Effector memory CD4-positive, alpha-beta T cell (primary cell): ENCODE measurements at regions not wholly inside any gene's neighbourhood (a gene's known extent, or its start where the extent isn't known, plus 50 kb on each side); places are given as distances from the start of the nearest gene placed in this dataset.

Experiments used
- DNase-seq, 3 donors: peaks; one replicate each; pipeline ENCODE4 v3.0.0-alpha.2; 2020
- H3K27ac ChIP-seq: 2 replicates; pipeline ENCODE4 v1.7.0; 2013; ENCODE audit warnings: mild to moderate bottlenecking, low read length, moderate library complexity; ENCODE audit not compliant: insufficient read depth, poor library complexity, severe bottlenecking
- H3K27me3 ChIP-seq: replicated peaks from 2 replicates; pipeline ENCODE4 v1.7.0; 2013; ENCODE audit warnings: mild to moderate bottlenecking, low read length; ENCODE audit not compliant: insufficient read depth, control insufficient read depth, poor library complexity, severe bottlenecking
- H3K36me3 ChIP-seq: 2 replicates; pipeline ENCODE4 v1.7.0; 2013; ENCODE audit warnings: mild to moderate bottlenecking, low read length, moderate library complexity; ENCODE audit not compliant: control insufficient read depth, insufficient read depth
- H3K4me1 ChIP-seq: 2 replicates; pipeline ENCODE4 v1.7.0; 2013; ENCODE audit warnings: low read length, mild to moderate bottlenecking; ENCODE audit not compliant: control insufficient read depth, insufficient read depth, poor library complexity, severe bottlenecking
- H3K4me3 ChIP-seq: 2 replicates; pipeline ENCODE4 v1.7.0; 2013; ENCODE audit warnings: low read length, low read depth, mild to moderate bottlenecking; ENCODE audit not compliant: insufficient read depth, poor library complexity, severe bottlenecking
- H3K9me3 ChIP-seq: 2 replicates; pipeline ENCODE4 v1.7.0; 2013; ENCODE audit warnings: mild to moderate bottlenecking, low read length, moderate library complexity; ENCODE audit not compliant: control insufficient read depth

GRCh38 chr22:27459999-27460398 is 341.6 kb downstream of the MN1 start:
- H3K36me3 ChIP-seq, result no peaks in the 10 kb centered on the region
- no peaks in the 10 kb centered on the region for H3K9me3 ChIP-seq
- no peaks in the 10 kb centered on the region for H3K27me3 ChIP-seq
- H3K4me1 ChIP-seq, result no peaks in the 10 kb centered on the region
- H3K4me3 ChIP-seq, result no peak overlapping the region
- H3K27ac ChIP-seq, result no peak overlapping the region
- DNase-seq, result no peak

- Histone ChIP-seq H3K9me3 (no peaks in the 10 kb centered on the region), H3K27me3 (no peaks in the 10 kb centered on the region), H3K27ac (no peak overlapping the region), H3K36me3 (no peaks in the 10 kb centered on the region), H3K4me3 (no peak overlapping the region), H3K4me1 (no peaks in the 10 kb centered on the region)
- DNase-seq, result no peak
Measured at GRCh38 chr22:27460591-27461347, 340.8 kb downstream of the MN1 start.

- Histone ChIP-seq H3K27me3 (no peaks in the 10 kb centered on the region), H3K4me1 (no peaks in the 10 kb centered on the region), H3K9me3 (no peaks in the 10 kb centered on the region), H3K4me3 (no peak overlapping the region), H3K27ac (no peak overlapping the region), H3K36me3 (no peaks in the 10 kb centered on the region)
- no peak for DNase-seq
Measured at GRCh38 chr22:27461470-27461869, 340.1 kb downstream of the MN1 start.

GRCh38 chr22:27462190-27462589 is 339.4 kb downstream of the MN1 start:
- H3K9me3 ChIP-seq, result no peaks in the 10 kb centered on the region
- no peak overlapping the region for H3K4me3 ChIP-seq
- H3K27me3 ChIP-seq, result no peaks in the 10 kb centered on the region
- H3K27ac ChIP-seq, result no peak overlapping the region
- H3K36me3 ChIP-seq, result no peaks in the 10 kb centered on the region
- no peaks in the 10 kb centered on the region for H3K4me1 ChIP-seq
- no peak for DNase-seq

- H3K27ac ChIP-seq, result no peak overlapping the region
- no peak for DNase-seq
- no peaks in the 10 kb centered on the region for H3K9me3 ChIP-seq
- no peaks in the 10 kb centered on the region for H3K4me1 ChIP-seq
- no peaks in the 10 kb centered on the region for H3K36me3 ChIP-seq
- H3K4me3 ChIP-seq, result no peak overlapping the region
- no peaks in the 10 kb centered on the region for H3K27me3 ChIP-seq
Measured at GRCh38 chr22:27463121-27463660, 338.4 kb downstream of the MN1 start.

GRCh38 chr22:27466229-27466628 is 335.3 kb downstream of the MN1 start:
- Histone ChIP-seq H3K27ac (no peak overlapping the region), H3K9me3 (no peaks in the 10 kb centered on the region), H3K27me3 (no peaks in the 10 kb centered on the region), H3K4me1 (no peaks in the 10 kb centered on the region), H3K36me3 (no peaks in the 10 kb centered on the region), H3K4me3 (no peak overlapping the region)
- no peak for DNase-seq

- DNase-seq, result no peak
- Histone ChIP-seq H3K4me1 (no peaks in the 10 kb centered on the region), H3K9me3 (no peaks in the 10 kb centered on the region), H3K27me3 (no peaks in the 10 kb centered on the region), H3K36me3 (no peaks in the 10 kb centered on the region), H3K4me3 (no peak overlapping the region), H3K27ac (no peak overlapping the region)
Measured at GRCh38 chr22:27466778-27467438, 334.6 kb downstream of the MN1 start.

GRCh38 chr22:27467711-27468110 is 333.8 kb downstream of the MN1 start:
- Histone ChIP-seq H3K36me3 (no peaks in the 10 kb centered on the region), H3K4me1 (no peaks in the 10 kb centered on the region), H3K9me3 (no peaks in the 10 kb centered on the region), H3K27me3 (no peaks in the 10 kb centered on the region), H3K27ac (no peak overlapping the region), H3K4me3 (no peak overlapping the region)
- no peak for DNase-seq

- DNase-seq, result no peak
- Histone ChIP-seq H3K9me3 (no peaks in the 10 kb centered on the region), H3K27ac (no peak overlapping the region), H3K4me3 (no peak overlapping the region), H3K4me1 (no peaks in the 10 kb centered on the region), H3K36me3 (no peaks in the 10 kb centered on the region), H3K27me3 (no peaks in the 10 kb centered on the region)
Measured at GRCh38 chr22:27468712-27469111, 332.8 kb downstream of the MN1 start.

- no peak for DNase-seq
- no peaks in the 10 kb centered on the region for H3K9me3 ChIP-seq
- H3K36me3 ChIP-seq, result no peaks in the 10 kb centered on the region
- H3K4me1 ChIP-seq, result no peaks in the 10 kb centered on the region
- H3K4me3 ChIP-seq, result no peak overlapping the region
- H3K27ac ChIP-seq, result no peak overlapping the region
- H3K27me3 ChIP-seq, result no peaks in the 10 kb centered on the region
Measured at GRCh38 chr22:27470169-27470772, 331.3 kb downstream of the MN1 start.
